GM23248 (cell line): ENCODE measurements at regions not wholly inside any gene's neighbourhood (a gene's known extent, or its start where the extent isn't known, plus 50 kb on each side); places are given as distances from the start of the nearest gene placed in this dataset.
"Not testable (repeated sequence)": the region's sequence is repeated elsewhere in the genome, so short reads cannot be mapped to it uniquely, and the experiment has no call there.

Experiments used
- DNase-seq: peaks from one replicate; pipeline ENCODE4 v3.0.0-alpha.2; 2015
- H2AFZ ChIP-seq: fragments of 200-600 bp; sonication (generic); 2 replicates; pipeline ENCODE4 v1.6.1; 2016; ENCODE audit warnings: antibody characterized with exemption
- H3F3A ChIP-seq: fragments of 200-600 bp; sonication (generic); 2 replicates; pipeline ENCODE4 v1.6.1; 2016; ENCODE audit warnings: mild to moderate bottlenecking, antibody characterized with exemption, mixed run types; ENCODE audit not compliant: insufficient read depth
- H3K27ac ChIP-seq: fragments of 200-600 bp; sonication (generic); 2 replicates; pipeline ENCODE4 v1.5.1; 2016; ENCODE audit warnings: mild to moderate bottlenecking
- H3K27me3 ChIP-seq: fragments of 200-600 bp; sonication (generic); replicated peaks from 2 replicates; pipeline ENCODE4 v1.6.1; 2016; ENCODE audit warnings: mild to moderate bottlenecking; ENCODE audit not compliant: insufficient read depth
- H3K36me3 ChIP-seq: fragments of 200-600 bp; sonication (generic); 2 replicates; pipeline ENCODE4 v1.6.1; 2016; ENCODE audit warnings: low read depth, mild to moderate bottlenecking
- H3K4me1 ChIP-seq: fragments of 200-600 bp; sonication (generic); 2 replicates; pipeline ENCODE4 v1.6.1; 2016; ENCODE audit warnings: mild to moderate bottlenecking; ENCODE audit not compliant: insufficient read depth
- H3K4me2 ChIP-seq: fragments of 200-600 bp; sonication (generic); one replicate; pipeline ENCODE4 v1.6.1; 2016; ENCODE audit warnings: mild to moderate bottlenecking; ENCODE audit not compliant: unreplicated experiment
- H3K4me3 ChIP-seq: fragments of 200-600 bp; sonication (generic); 2 replicates; pipeline ENCODE4 v1.5.1; 2016; ENCODE audit warnings: mild to moderate bottlenecking
- H3K79me2 ChIP-seq: fragments of 200-600 bp; sonication (generic); 2 replicates; pipeline ENCODE4 v1.6.1; 2016; ENCODE audit warnings: mild to moderate bottlenecking; ENCODE audit not compliant: insufficient read depth
- H3K9ac ChIP-seq: fragments of 200-600 bp; sonication (generic); 2 replicates; pipeline ENCODE4 v1.6.1; 2016; ENCODE audit warnings: mild to moderate bottlenecking
- H3K9me2 ChIP-seq: fragments of 200-600 bp; sonication (generic); 2 replicates; pipeline ENCODE4 v1.6.1; 2016; ENCODE audit warnings: mixed run types, mild to moderate bottlenecking, moderate library complexity; ENCODE audit not compliant: insufficient read depth
- H3K9me3 ChIP-seq: fragments of 200-600 bp; sonication (generic); one replicate; pipeline ENCODE4 v1.6.1; 2017; ENCODE audit warnings: low read depth
- H4K20me1 ChIP-seq: fragments of 200-600 bp; sonication (generic); 2 replicates; pipeline ENCODE4 v1.6.0; 2016; ENCODE audit not compliant: insufficient read depth
- EZH2 ChIP-seq: fragments of 200-600 bp; sonication (generic); IDR thresholded peaks from 2 replicates; pipeline ENCODE4 v1.6.1; 2018; ENCODE audit warnings: antibody characterized with exemption, mild to moderate bottlenecking; ENCODE audit not compliant: insufficient read depth, poor library complexity, severe bottlenecking
- EZH2phosphoT487 ChIP-seq: fragments of 200-600 bp; sonication (generic); IDR thresholded peaks from 2 replicates; pipeline ENCODE4 v1.6.1; 2018; ENCODE audit warnings: antibody characterized with exemption, moderate library complexity, mild to moderate bottlenecking, low read depth; ENCODE audit not compliant: insufficient read depth
- whole genome bisulfite sequencing, 2 experiments: methylation state at CpG; one replicate each; pipeline ENCODE4 v1.1.6; 2015 to 2017; ENCODE audit warnings: low lambda C conversion rate in 2 of 2, low coverage in 1 of 2; ENCODE audit errors: missing lambda C conversion rate in 2 of 2; 5-methylcytosine and 5-hydroxymethylcytosine counted together
- in situ Hi-C: fragments of 300-500 bp; cut with MboI; formaldehyde crosslinking; loops from 2 replicates; pipeline ENCODE4 v1.15.0; 2020

- 0 to 6% methylated on average over 1 of the region's 1 CpG for WGBS, 2 experiments
- TF ChIP-seq EZH2phosphoT487 (no peak), EZH2 (no peak)
Measured at GRCh38 chr4:103289186-103289585, 91.0 kb upstream of the CENPE start.

GRCh38 chr4:103272174-103272573, 74.0 kb upstream of the CENPE start:
- no peak overlapping the region for H3K9ac ChIP-seq
- H3K4me3 ChIP-seq, result no peak overlapping the region
- TF ChIP-seq EZH2 (no peak), EZH2phosphoT487 (no peak)
- no peaks in the 10 kb centered on the region for H3F3A ChIP-seq
- no peak for DNase-seq
- no peak overlapping the region for H2AFZ ChIP-seq
- no peaks in the 10 kb centered on the region for H3K79me2 ChIP-seq
- no peaks in the 10 kb centered on the region for H3K4me1 ChIP-seq
- H3K36me3 ChIP-seq, result no peaks in the 10 kb centered on the region
- H3K9me2 ChIP-seq, result no peaks in the 10 kb centered on the region
- H3K27me3 ChIP-seq, result no peaks in the 10 kb centered on the region
- no peak overlapping the region for H3K4me2 ChIP-seq
- no peaks in the 10 kb centered on the region for H4K20me1 ChIP-seq
- no peaks in the 10 kb centered on the region for H3K9me3 ChIP-seq
- no peak overlapping the region for H3K27ac ChIP-seq
- in situ Hi-C loops, result no loop called here

More at GRCh38 chr4:103289186-103289585, 91.0 kb upstream of the CENPE start:
- H3K9me3 ChIP-seq, result no peaks in the 10 kb centered on the region
- no peak overlapping the region for H3K9ac ChIP-seq
- DNase-seq, result no peak
- no peak overlapping the region for H3K4me3 ChIP-seq
- no peak overlapping the region for H3K4me2 ChIP-seq
- no peaks in the 10 kb centered on the region for H3K79me2 ChIP-seq
- no peaks in the 10 kb centered on the region for H3K36me3 ChIP-seq
- no peaks in the 10 kb centered on the region for H3K27me3 ChIP-seq
- no peaks in the 10 kb centered on the region for H3K9me2 ChIP-seq
- in situ Hi-C loops, result no loop called here
- H3K4me1 ChIP-seq, result no peaks in the 10 kb centered on the region
- H3K27ac ChIP-seq, result no peak overlapping the region
- no peak overlapping the region for H2AFZ ChIP-seq
- H4K20me1 ChIP-seq, result no peaks in the 10 kb centered on the region
- H3F3A ChIP-seq, result no peaks in the 10 kb centered on the region

- Histone ChIP-seq H3K4me1 (no peaks in the 10 kb centered on the region), H2AFZ (no peak overlapping the region), H4K20me1 (no peaks in the 10 kb centered on the region), H3K9ac (no peak overlapping the region), H3K27me3 (no peaks in the 10 kb centered on the region), H3K9me3 (no peaks in the 10 kb centered on the region), H3K79me2 (no peaks in the 10 kb centered on the region), H3F3A (no peaks in the 10 kb centered on the region), H3K36me3 (no peaks in the 10 kb centered on the region), H3K9me2 (no peaks in the 10 kb centered on the region), H3K27ac (no peak overlapping the region), H3K4me3 (no peak overlapping the region), H3K4me2 (no peak overlapping the region)
- no peak for TF ChIP-seq EZH2
- TF ChIP-seq EZH2phosphoT487, result no peak
- in situ Hi-C loops, result no loop called here
- no peak for DNase-seq
Measured at GRCh38 chr4:103268746-103269145, 70.6 kb upstream of the CENPE start.

- Histone ChIP-seq H4K20me1 (no peaks in the 10 kb centered on the region), H3K36me3 (no peaks in the 10 kb centered on the region), H2AFZ (no peak overlapping the region), H3K27ac (no peak overlapping the region), H3K9me3 (no peaks in the 10 kb centered on the region), H3K79me2 (no peaks in the 10 kb centered on the region), H3K4me1 (no peaks in the 10 kb centered on the region), H3K9me2 (no peaks in the 10 kb centered on the region), H3K27me3 (no peaks in the 10 kb centered on the region), H3K4me2 (no peak overlapping the region), H3K9ac (no peak overlapping the region), H3F3A (no peaks in the 10 kb centered on the region), H3K4me3 (no peak overlapping the region)
- in situ Hi-C loops, result no loop called here
- WGBS, 2 experiments, result 0 to 11% methylated on average over 1 of the region's 1 CpG
- no peak for TF ChIP-seq EZH2phosphoT487
- TF ChIP-seq EZH2, result no peak
- no peak for DNase-seq
Measured at GRCh38 chr4:103264905-103265304, 66.8 kb upstream of the CENPE start.

- H3K4me1 ChIP-seq, DNase-seq, H3K79me2 ChIP-seq, H4K20me1 ChIP-seq, H3K9me2 ChIP-seq, H3K4me2 ChIP-seq, H2AFZ ChIP-seq, H3K36me3 ChIP-seq, H3K9ac ChIP-seq, H3K9me3 ChIP-seq, H3K4me3 ChIP-seq, H3K27me3 ChIP-seq, H3K27ac ChIP-seq, H3F3A ChIP-seq, in situ Hi-C loops: not testable (repeated sequence)
- WGBS, 2 experiments, result 65 to 73% methylated on average over 16 of the region's 16 CpGs
Measured at GRCh38 chr4:103256068-103256467, 57.9 kb upstream of the CENPE start.
